ENCODE measurements at regions not wholly inside any gene's neighbourhood (a gene's known extent, or its start where the extent isn't known, plus 50 kb on each side); places are given as distances from the start of the nearest gene placed in this dataset.
A peak's percentile ranks its signal among the peaks of the same experiment; 100 is the strongest.

GRCh38 chr3:170738766-170739165 lies 131.2 kb downstream of the RPL22L1 start:
- Histone ChIP-seq H3K27me3 (ENCODE audit: insufficient read depth, low read length, poor library complexity, severe bottlenecking) (no peaks in the 10 kb centered on the region), H3K4me1 (ENCODE audit: insufficient read depth, low read length) (no peaks in the 10 kb centered on the region), H3K9me3 (ENCODE audit: low read length) (no peaks in the 10 kb centered on the region), H3K36me3 (ENCODE audit: insufficient read depth, low read length) (no peaks in the 10 kb centered on the region), H3K4me3 (ENCODE audit: low read length) (no peak overlapping the region), H3K27ac (ENCODE audit: low read depth, low read length) (no peak overlapping the region)
- H3K9me3 Mint-ChIP-seq: peaks cover 0 to 2% (median 0%) of the 10 kb centered on the region in 5 donors
- no peak for DNase-seq
- no peak overlapping the region for H3K27ac Mint-ChIP-seq
- H3K36me3 Mint-ChIP-seq: no peaks in the 10 kb centered on the region
- ChIA-PET POLR2A (no interaction called here), CTCF (no interaction called here)
- peaks cover 9 to 14% of the 10 kb centered on the region in 2 donors for H3K27me3 Mint-ChIP-seq
- H3K4me1 Mint-ChIP-seq: no peaks in the 10 kb centered on the region
- no peak overlapping the region for H3K4me3 Mint-ChIP-seq

DNA sequence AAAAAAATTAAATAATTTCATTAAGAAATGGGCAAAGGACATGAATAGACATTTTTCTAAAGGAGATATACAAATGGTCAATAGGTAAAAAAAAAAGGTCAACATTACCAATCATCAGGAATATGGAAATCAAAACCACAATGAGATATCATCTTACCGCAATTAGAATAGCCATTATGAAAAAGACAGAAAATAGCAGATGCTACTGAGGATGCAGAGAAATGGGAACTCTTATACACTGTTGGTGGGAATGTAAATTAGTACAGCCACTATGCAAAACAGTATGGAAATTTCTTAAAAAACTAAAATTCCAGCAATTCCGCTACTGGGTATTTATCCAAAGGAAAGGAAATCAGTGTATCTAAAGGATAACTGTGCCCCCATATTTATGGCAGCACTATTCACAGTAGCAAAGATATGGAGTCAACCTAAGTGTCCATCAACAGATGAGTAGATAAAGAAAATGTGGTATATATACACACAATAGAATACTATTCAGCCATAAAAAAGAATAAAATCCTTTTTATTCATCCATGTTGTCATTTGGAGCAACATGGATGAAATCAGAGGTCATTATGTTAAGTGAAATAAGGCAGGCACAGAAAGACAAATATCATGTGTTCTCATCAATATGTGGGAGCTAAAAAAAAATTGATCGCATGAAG lies 132.4 kb downstream of the RPL22L1 start:
- Histone ChIP-seq H3K27ac (ENCODE audit: low read depth, low read length) (no peak overlapping the region), H3K9me3 (ENCODE audit: low read length) (no peaks in the 10 kb centered on the region), H3K4me1 (ENCODE audit: insufficient read depth, low read length) (no peaks in the 10 kb centered on the region), H3K27me3 (ENCODE audit: insufficient read depth, low read length, poor library complexity, severe bottlenecking) (no peaks in the 10 kb centered on the region), H3K36me3 (ENCODE audit: insufficient read depth, low read length) (no peaks in the 10 kb centered on the region), H3K4me3 (ENCODE audit: low read length) (no peak overlapping the region)
- ChIA-PET POLR2A (no interaction called here), CTCF (no interaction called here)
- Mint-ChIP-seq H3K27ac (no peak overlapping the region), H3K27me3 (peaks cover 13 to 21% of the 10 kb centered on the region in 2 donors), H3K36me3 (no peaks in the 10 kb centered on the region), H3K4me3 (no peak overlapping the region), H3K4me1 (no peaks in the 10 kb centered on the region), H3K9me3 (peaks cover 0 to 2% (median 0%) of the 10 kb centered on the region in 5 donors)
- no peak for DNase-seq

DNA sequence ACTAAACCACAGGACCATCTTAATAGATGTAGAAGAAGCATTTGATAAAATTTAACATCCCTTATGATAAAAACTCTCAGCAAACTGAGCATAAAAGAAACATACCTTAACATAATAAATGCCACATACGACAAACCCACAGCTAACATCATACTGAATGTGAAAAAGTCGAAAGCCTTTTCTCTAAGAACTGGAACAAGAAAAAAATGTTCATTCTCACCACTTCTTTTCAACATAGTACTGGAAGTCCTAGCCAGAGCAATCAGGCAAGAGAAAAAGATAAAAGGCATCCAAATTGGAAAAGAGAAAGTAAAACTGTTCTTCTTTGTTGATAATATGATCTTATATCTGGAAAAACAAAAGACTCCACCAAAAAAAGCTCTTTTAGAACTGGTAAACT lies 134.2 kb downstream of the RPL22L1 start:
- no peak overlapping the region for H3K27ac ChIP-seq (ENCODE audit: low read depth, low read length)
- ChIA-PET CTCF (no interaction called here), POLR2A (no interaction called here)
- no peaks in the 10 kb centered on the region for H3K9me3 ChIP-seq (ENCODE audit: low read length)
- H3K4me3 ChIP-seq (ENCODE audit: low read length): no peak overlapping the region
- H3K9me3 Mint-ChIP-seq: peaks cover 0 to 2% (median 0%) of the 10 kb centered on the region in 5 donors
- H3K27me3 ChIP-seq (ENCODE audit: insufficient read depth, low read length, poor library complexity, severe bottlenecking): no peaks in the 10 kb centered on the region
- H3K4me1 ChIP-seq (ENCODE audit: insufficient read depth, low read length): no peaks in the 10 kb centered on the region
- no peak overlapping the region for H3K4me3 Mint-ChIP-seq
- H3K27ac Mint-ChIP-seq: no peak overlapping the region
- no peaks in the 10 kb centered on the region for H3K36me3 ChIP-seq (ENCODE audit: insufficient read depth, low read length)
- no peak for DNase-seq
- H3K36me3 Mint-ChIP-seq: no peaks in the 10 kb centered on the region
- peaks cover 13 to 31% of the 10 kb centered on the region in 2 donors for H3K27me3 Mint-ChIP-seq
- H3K4me1 Mint-ChIP-seq: no peaks in the 10 kb centered on the region

GRCh38 chr3:170734735-170735065 lies 135.3 kb downstream of the RPL22L1 start:
- Histone ChIP-seq H3K36me3 (ENCODE audit: insufficient read depth, low read length) (no peaks in the 10 kb centered on the region), H3K27ac (ENCODE audit: low read depth, low read length) (no peak overlapping the region), H3K27me3 (ENCODE audit: insufficient read depth, low read length, poor library complexity, severe bottlenecking) (no peaks in the 10 kb centered on the region), H3K4me3 (ENCODE audit: low read length) (no peak overlapping the region), H3K9me3 (ENCODE audit: low read length) (no peaks in the 10 kb centered on the region), H3K4me1 (ENCODE audit: insufficient read depth, low read length) (no peaks in the 10 kb centered on the region)
- H3K36me3 Mint-ChIP-seq: no peaks in the 10 kb centered on the region
- no peak overlapping the region for H3K4me3 Mint-ChIP-seq
- H3K4me1 Mint-ChIP-seq: no peaks in the 10 kb centered on the region
- H3K27ac Mint-ChIP-seq: no peak overlapping the region
- DNase-seq: no peak
- ChIA-PET POLR2A (no interaction called here), CTCF (no interaction called here)
- H3K27me3 Mint-ChIP-seq: peaks cover 15 to 38% of the 10 kb centered on the region in 2 donors
- H3K9me3 Mint-ChIP-seq: peaks cover 0 to 2% (median 0%) of the 10 kb centered on the region in 5 donors

- no peaks in the 10 kb centered on the region for H3K36me3 Mint-ChIP-seq
- Histone ChIP-seq H3K27ac (ENCODE audit: low read depth, low read length) (no peak overlapping the region), H3K4me1 (ENCODE audit: insufficient read depth, low read length) (no peaks in the 10 kb centered on the region), H3K27me3 (ENCODE audit: insufficient read depth, low read length, poor library complexity, severe bottlenecking) (no peaks in the 10 kb centered on the region), H3K4me3 (ENCODE audit: low read length) (no peak overlapping the region), H3K9me3 (ENCODE audit: low read length) (no peaks in the 10 kb centered on the region), H3K36me3 (ENCODE audit: insufficient read depth, low read length) (no peaks in the 10 kb centered on the region)
- H3K4me1 Mint-ChIP-seq: no peaks in the 10 kb centered on the region
- peaks cover 0 to 2% (median 0%) of the 10 kb centered on the region in 5 donors for H3K9me3 Mint-ChIP-seq
- POLR2A ChIA-PET: no interaction called here
- CTCF ChIA-PET: no interaction called here
- H3K27me3 Mint-ChIP-seq: peaks cover 15 to 38% of the 10 kb centered on the region in 2 donors
- no peak for DNase-seq
- H3K27ac Mint-ChIP-seq: no peak overlapping the region
- H3K4me3 Mint-ChIP-seq: no peak overlapping the region
These were observed 135.8 kb downstream of the RPL22L1 start for GRCh38 chr3:170734043-170734734.

DNA sequence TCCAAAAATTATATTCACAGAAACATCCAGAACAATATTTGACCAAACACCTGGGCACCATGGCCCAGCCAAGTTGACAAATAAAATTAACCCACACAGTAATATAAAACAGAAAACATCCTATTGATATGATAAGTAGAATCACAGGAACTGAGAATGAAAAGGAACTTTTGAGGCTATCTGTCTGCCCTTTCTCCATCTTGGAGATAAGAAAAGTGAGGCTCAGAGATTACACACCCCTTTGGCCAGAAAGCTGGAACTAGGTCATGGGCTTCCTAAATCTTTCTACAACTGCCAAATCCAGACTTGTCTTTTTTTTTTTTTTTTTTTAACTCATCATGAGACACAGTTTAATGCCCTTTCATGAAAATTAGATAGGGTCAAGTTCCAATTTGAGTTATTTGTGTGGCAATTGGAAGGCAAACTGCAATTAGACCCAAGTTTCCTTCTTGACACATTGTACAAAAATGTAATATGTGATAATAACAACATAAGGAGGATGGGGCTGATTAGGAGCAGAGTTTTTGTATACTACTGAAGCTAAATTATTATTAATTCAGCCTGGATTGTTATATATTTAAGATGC lies 137.2 kb downstream of the RPL22L1 start:
- Mint-ChIP-seq H3K4me1 (no peaks in the 10 kb centered on the region), H3K4me3 (no peak overlapping the region), H3K27me3 (peaks cover 15 to 38% of the 10 kb centered on the region in 2 donors), H3K9me3 (no peaks in the 10 kb centered on the region), H3K36me3 (no peaks in the 10 kb centered on the region), H3K27ac (no peak overlapping the region)
- no peaks in the 10 kb centered on the region for H3K4me1 ChIP-seq (ENCODE audit: insufficient read depth, low read length)
- CTCF ChIA-PET: no interaction called here
- H3K9me3 ChIP-seq (ENCODE audit: low read length): no peaks in the 10 kb centered on the region
- no peak for DNase-seq
- no peaks in the 10 kb centered on the region for H3K36me3 ChIP-seq (ENCODE audit: insufficient read depth, low read length)
- no peak overlapping the region for H3K27ac ChIP-seq (ENCODE audit: low read depth, low read length)
- no peaks in the 10 kb centered on the region for H3K27me3 ChIP-seq (ENCODE audit: insufficient read depth, low read length, poor library complexity, severe bottlenecking)
- POLR2A ChIA-PET: no interaction called here
- H3K4me3 ChIP-seq (ENCODE audit: low read length): no peak overlapping the region

DNA sequence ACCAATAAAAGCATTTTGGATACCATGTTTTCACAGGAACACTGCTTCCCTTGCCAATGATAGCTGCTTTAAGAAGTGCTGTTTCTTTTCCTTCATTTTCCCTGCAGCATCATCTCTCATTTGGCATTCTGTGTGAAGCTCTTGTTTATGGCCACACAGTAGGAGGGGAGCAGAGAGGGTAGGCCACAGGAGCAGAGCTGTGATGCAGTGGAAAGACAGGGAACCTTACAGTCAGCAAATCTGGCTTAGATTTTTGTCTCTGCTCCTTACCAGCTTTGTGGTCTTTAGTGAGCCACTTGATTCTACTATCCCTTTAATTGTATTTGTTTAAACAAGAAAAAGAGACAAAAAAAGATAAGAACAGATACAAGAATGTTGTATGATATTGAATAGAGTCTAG lies 138.7 kb downstream of the RPL22L1 start:
- no peaks in the 10 kb centered on the region for H3K4me1 Mint-ChIP-seq
- DNase-seq: no peak
- Histone ChIP-seq H3K36me3 (ENCODE audit: insufficient read depth, low read length) (no peaks in the 10 kb centered on the region), H3K9me3 (ENCODE audit: low read length) (no peaks in the 10 kb centered on the region), H3K27ac (ENCODE audit: low read depth, low read length) (no peak overlapping the region), H3K4me3 (ENCODE audit: low read length) (no peak overlapping the region), H3K4me1 (ENCODE audit: insufficient read depth, low read length) (no peaks in the 10 kb centered on the region), H3K27me3 (ENCODE audit: insufficient read depth, low read length, poor library complexity, severe bottlenecking) (no peaks in the 10 kb centered on the region)
- H3K9me3 Mint-ChIP-seq: no peaks in the 10 kb centered on the region
- H3K4me3 Mint-ChIP-seq: no peak overlapping the region
- ChIA-PET POLR2A (no interaction called here), CTCF (no interaction called here)
- peaks cover 12 to 35% of the 10 kb centered on the region in 2 donors for H3K27me3 Mint-ChIP-seq
- H3K36me3 Mint-ChIP-seq: no peaks in the 10 kb centered on the region
- no peak overlapping the region for H3K27ac Mint-ChIP-seq

GRCh38 chr3:170730071-170730812 lies 139.8 kb downstream of the RPL22L1 start:
- H3K4me3 Mint-ChIP-seq: no peak overlapping the region
- H3K4me1 Mint-ChIP-seq: no peaks in the 10 kb centered on the region
- no peaks in the 10 kb centered on the region for H3K9me3 ChIP-seq (ENCODE audit: low read length)
- peak overlapping the region; percentile 20 for H3K27ac ChIP-seq (ENCODE audit: low read depth, low read length)
- DNase-seq: no peak
- ChIA-PET POLR2A (no interaction called here), CTCF (interaction anchor here (0.7 kb wide), 1 partner anchor 153 kb away, joined by 3 read pairs; no protein-coding TSS in a partner anchor)
- H3K4me1 ChIP-seq (ENCODE audit: insufficient read depth, low read length): no peaks in the 10 kb centered on the region
- no peaks in the 10 kb centered on the region for H3K27me3 ChIP-seq (ENCODE audit: insufficient read depth, low read length, poor library complexity, severe bottlenecking)
- H3K27me3 Mint-ChIP-seq: peaks cover 12 to 34% of the 10 kb centered on the region in 2 donors
- H3K36me3 ChIP-seq (ENCODE audit: insufficient read depth, low read length): no peaks in the 10 kb centered on the region
- H3K9me3 Mint-ChIP-seq: no peaks in the 10 kb centered on the region
- H3K36me3 Mint-ChIP-seq: no peaks in the 10 kb centered on the region
- H3K4me3 ChIP-seq (ENCODE audit: low read length): no peak overlapping the region
- no peak overlapping the region for H3K27ac Mint-ChIP-seq
